Type B pancreatic cell (in vitro differentiated cells): ENCODE measurements at regions not wholly inside any gene's neighbourhood (a gene's known extent, or its start where the extent isn't known, plus 50 kb on each side); places are given as distances from the start of the nearest gene placed in this dataset.

Source experiments
- DNase-seq: peaks from one replicate; pipeline ENCODE4 v3.0.0; 2021; ENCODE audit warnings: mixed read lengths; ENCODE audit not compliant: unreplicated experiment; ENCODE audit errors: extremely low spot score
- H3K27ac Mint-ChIP-seq: 2 replicates; pipeline ENCODE4 v1.8.0; 2021; ENCODE audit warnings: mild to moderate bottlenecking, mixed read lengths
- H3K27me3 Mint-ChIP-seq: 2 replicates; pipeline ENCODE4 v1.8.0; 2021; ENCODE audit warnings: mixed read lengths
- H3K36me3 Mint-ChIP-seq: 2 replicates; pipeline ENCODE4 v1.8.0; 2021; ENCODE audit warnings: mixed read lengths
- H3K4me1 Mint-ChIP-seq: one replicate; pipeline ENCODE4 v1.8.0; 2021; ENCODE audit warnings: mixed read lengths; ENCODE audit not compliant: unreplicated experiment
- H3K4me3 Mint-ChIP-seq: 2 replicates; pipeline ENCODE4 v1.8.0; 2021; ENCODE audit warnings: mild to moderate bottlenecking, mixed read lengths
- H3K9me3 Mint-ChIP-seq: 2 replicates; pipeline ENCODE4 v1.8.0; 2021; ENCODE audit warnings: mixed read lengths
- TF ChIP-seq, protein P1 (sequence below): fragments of 200-600 bp; sonication (generic); conservative IDR thresholded peaks from 2 replicates; pipeline ENCODE4 v1.5.0; 2021; ENCODE audit warnings: antibody characterized with exemption, mild to moderate bottlenecking

DNA sequence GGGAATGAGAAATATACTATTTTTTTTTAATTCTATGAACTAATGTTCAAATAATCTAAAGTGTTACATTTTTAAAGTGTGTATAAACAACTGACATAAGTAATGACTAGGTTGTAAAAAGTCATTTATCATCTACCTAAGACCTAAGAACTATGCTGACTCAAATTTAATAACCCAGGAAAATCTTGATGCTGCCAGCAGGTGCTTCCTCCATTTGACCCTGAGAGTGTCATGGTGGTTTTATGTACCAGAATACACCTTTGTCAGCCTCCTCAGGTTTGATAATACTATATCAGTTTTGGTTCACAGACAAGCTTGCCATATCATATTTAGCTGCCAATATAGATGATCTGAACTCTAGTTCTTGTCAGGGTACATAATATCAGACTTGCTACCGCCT, 1151.2 kb downstream of the PCDH17 start:
- no peak for DNase-seq
- TF ChIP-seq, protein P1, sequence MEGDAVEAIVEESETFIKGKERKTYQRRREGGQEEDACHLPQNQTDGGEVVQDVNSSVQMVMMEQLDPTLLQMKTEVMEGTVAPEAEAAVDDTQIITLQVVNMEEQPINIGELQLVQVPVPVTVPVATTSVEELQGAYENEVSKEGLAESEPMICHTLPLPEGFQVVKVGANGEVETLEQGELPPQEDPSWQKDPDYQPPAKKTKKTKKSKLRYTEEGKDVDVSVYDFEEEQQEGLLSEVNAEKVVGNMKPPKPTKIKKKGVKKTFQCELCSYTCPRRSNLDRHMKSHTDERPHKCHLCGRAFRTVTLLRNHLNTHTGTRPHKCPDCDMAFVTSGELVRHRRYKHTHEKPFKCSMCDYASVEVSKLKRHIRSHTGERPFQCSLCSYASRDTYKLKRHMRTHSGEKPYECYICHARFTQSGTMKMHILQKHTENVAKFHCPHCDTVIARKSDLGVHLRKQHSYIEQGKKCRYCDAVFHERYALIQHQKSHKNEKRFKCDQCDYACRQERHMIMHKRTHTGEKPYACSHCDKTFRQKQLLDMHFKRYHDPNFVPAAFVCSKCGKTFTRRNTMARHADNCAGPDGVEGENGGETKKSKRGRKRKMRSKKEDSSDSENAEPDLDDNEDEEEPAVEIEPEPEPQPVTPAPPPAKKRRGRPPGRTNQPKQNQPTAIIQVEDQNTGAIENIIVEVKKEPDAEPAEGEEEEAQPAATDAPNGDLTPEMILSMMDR = no peak
- Mint-ChIP-seq H3K27ac (no peak overlapping the region), H3K9me3 (peaks cover 5% of the 10 kb centered on the region), H3K36me3 (no peaks in the 10 kb centered on the region), H3K4me1 (no peaks in the 10 kb centered on the region), H3K4me3 (no peak overlapping the region), H3K27me3 (no peaks in the 10 kb centered on the region)

GRCh38 chr13:58792854-58793253, 1161.3 kb downstream of the PCDH17 start:
- TF ChIP-seq, protein P1 = no peak
- Mint-ChIP-seq H3K4me3 (no peak overlapping the region), H3K27ac (no peak overlapping the region), H3K36me3 (no peaks in the 10 kb centered on the region), H3K27me3 (no peaks in the 10 kb centered on the region), H3K9me3 (no peaks in the 10 kb centered on the region), H3K4me1 (no peaks in the 10 kb centered on the region)
- no peak for DNase-seq

GRCh38 chr13:58795715-58796114, 1164.2 kb downstream of the PCDH17 start:
- H3K4me3 Mint-ChIP-seq = no peak overlapping the region
- no peak overlapping the region for H3K27ac Mint-ChIP-seq
- no peaks in the 10 kb centered on the region for H3K27me3 Mint-ChIP-seq
- H3K36me3 Mint-ChIP-seq = no peaks in the 10 kb centered on the region
- no peaks in the 10 kb centered on the region for H3K9me3 Mint-ChIP-seq
- no peak for DNase-seq
- H3K4me1 Mint-ChIP-seq = no peaks in the 10 kb centered on the region
- TF ChIP-seq, protein P1 = no peak

DNA sequence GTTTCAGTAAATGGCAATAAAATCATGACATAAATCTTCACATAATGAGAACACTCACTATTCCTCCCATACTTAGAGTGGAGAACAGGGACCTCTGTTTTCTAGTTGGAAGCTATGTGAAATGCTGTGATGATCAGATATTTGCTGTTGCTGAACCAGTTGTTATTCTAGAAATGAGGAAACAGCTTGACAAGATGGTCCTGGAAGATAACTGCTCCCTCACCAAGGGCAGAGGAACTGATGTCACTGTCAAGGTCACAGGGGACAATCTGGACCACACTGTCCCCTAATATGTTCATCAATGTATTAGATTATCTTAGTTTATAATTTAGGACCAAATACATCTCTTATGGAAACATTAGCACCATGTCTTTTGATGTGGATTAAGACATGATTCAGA, 1173.3 kb downstream of the PCDH17 start:
- TF ChIP-seq, protein P1 = no peak
- no peaks in the 10 kb centered on the region for H3K27me3 Mint-ChIP-seq
- H3K4me3 Mint-ChIP-seq = no peak overlapping the region
- DNase-seq = no peak
- no peaks in the 10 kb centered on the region for H3K9me3 Mint-ChIP-seq
- H3K27ac Mint-ChIP-seq = no peak overlapping the region
- H3K4me1 Mint-ChIP-seq = no peaks in the 10 kb centered on the region
- H3K36me3 Mint-ChIP-seq = no peaks in the 10 kb centered on the region

DNA sequence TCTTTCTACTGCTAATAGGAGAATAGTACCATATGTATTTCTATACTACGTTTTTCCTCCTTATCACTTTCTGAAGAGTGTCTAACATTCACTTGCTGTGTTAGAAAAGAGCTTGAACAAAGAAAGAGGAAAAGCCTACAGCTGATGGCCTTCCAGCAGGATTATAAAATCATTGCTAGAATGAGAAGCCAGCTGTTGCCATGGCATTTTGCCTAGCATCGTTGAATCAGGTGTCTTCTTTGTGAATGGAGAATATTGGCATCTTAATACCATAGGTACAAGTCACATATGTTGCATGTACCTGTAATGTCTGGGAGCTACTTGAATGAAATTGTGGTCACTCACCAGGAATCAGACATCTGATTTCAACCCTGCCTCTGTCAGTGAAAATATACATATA, 1174.9 kb downstream of the PCDH17 start:
- H3K27me3 Mint-ChIP-seq = no peaks in the 10 kb centered on the region
- no peak overlapping the region for H3K4me3 Mint-ChIP-seq
- H3K27ac Mint-ChIP-seq = no peak overlapping the region
- DNase-seq = no peak
- H3K4me1 Mint-ChIP-seq = no peaks in the 10 kb centered on the region
- no peaks in the 10 kb centered on the region for H3K36me3 Mint-ChIP-seq
- TF ChIP-seq, protein P1 = no peak
- H3K9me3 Mint-ChIP-seq = no peaks in the 10 kb centered on the region

- Mint-ChIP-seq H3K4me1 (no peaks in the 10 kb centered on the region), H3K9me3 (peaks cover 9% of the 10 kb centered on the region), H3K36me3 (no peaks in the 10 kb centered on the region), H3K4me3 (no peak overlapping the region), H3K27ac (no peak overlapping the region), H3K27me3 (no peaks in the 10 kb centered on the region)
- DNase-seq = no peak
- TF ChIP-seq, protein P1 = no peak
These were observed 1192.2 kb downstream of the PCDH17 start for GRCh38 chr13:58823701-58824100.
